ENCODE measurements at regions not wholly inside any gene's neighbourhood (a gene's known extent, or its start where the extent isn't known, plus 50 kb on each side); places are given as distances from the start of the nearest gene placed in this dataset.

GRCh38 chr7:50848203-50848602 lies 65.5 kb upstream of the GRB10 start:
- TF ChIP-seq CTCF (IDR thresholded peaks at IDR 0.05; ENCODE audit: insufficient read depth, low read length) (no peak), REST (IDR thresholded peaks at IDR 0.05; ENCODE audit: insufficient replicate concordance, low read depth) (no peak), POLR2AphosphoS5 (IDR thresholded peaks at IDR 0.05; ENCODE audit: low read depth) (no peak)
